Skeletal muscle tissue (tissue), 3 donors: ENCODE measurements at regions not wholly inside any gene's neighbourhood (a gene's known extent, or its start where the extent isn't known, plus 50 kb on each side); places are given as distances from the start of the nearest gene placed in this dataset.

Experiments used
- H3K27ac ChIP-seq: one replicate; pipeline ENCODE4 v1.7.0; 2013; ENCODE audit warnings: mild to moderate bottlenecking, low read depth, low read length, inconsistent platforms
- H3K27me3 ChIP-seq, 3 donors: one replicate each; pipeline ENCODE4 v1.7.0; 2013; ENCODE audit warnings: low read length in 3 of 3; ENCODE audit not compliant: control insufficient read depth in 3 of 3, insufficient read depth in 3 of 3
- H3K36me3 ChIP-seq, 3 donors: one replicate each; pipeline ENCODE4 v1.7.0; 2013; ENCODE audit warnings: low read length in 3 of 3; ENCODE audit not compliant: control insufficient read depth in 3 of 3, insufficient read depth in 3 of 3
- H3K4me1 ChIP-seq, 3 donors: one replicate each; pipeline ENCODE4 v1.7.0; 2013; ENCODE audit warnings: low read length in 3 of 3, mild to moderate bottlenecking in 3 of 3; ENCODE audit not compliant: control insufficient read depth in 3 of 3, insufficient read depth in 3 of 3
- H3K4me3 ChIP-seq, 3 donors: one replicate each; pipeline ENCODE4 v1.7.0; 2013; ENCODE audit warnings: low read length in 3 of 3
- H3K9ac ChIP-seq, 3 donors: one replicate each; pipeline ENCODE4 v1.7.0; 2013; ENCODE audit warnings: low read length in 3 of 3, mild to moderate bottlenecking in 3 of 3, moderate library complexity in 2 of 3, low read depth in 1 of 3
- H3K9me3 ChIP-seq, 3 donors: one replicate each; pipeline ENCODE4 v1.7.0; 2013; ENCODE audit warnings: low read length in 3 of 3; ENCODE audit not compliant: control insufficient read depth in 3 of 3
- donor health status: Osteomylitis.

DNA sequence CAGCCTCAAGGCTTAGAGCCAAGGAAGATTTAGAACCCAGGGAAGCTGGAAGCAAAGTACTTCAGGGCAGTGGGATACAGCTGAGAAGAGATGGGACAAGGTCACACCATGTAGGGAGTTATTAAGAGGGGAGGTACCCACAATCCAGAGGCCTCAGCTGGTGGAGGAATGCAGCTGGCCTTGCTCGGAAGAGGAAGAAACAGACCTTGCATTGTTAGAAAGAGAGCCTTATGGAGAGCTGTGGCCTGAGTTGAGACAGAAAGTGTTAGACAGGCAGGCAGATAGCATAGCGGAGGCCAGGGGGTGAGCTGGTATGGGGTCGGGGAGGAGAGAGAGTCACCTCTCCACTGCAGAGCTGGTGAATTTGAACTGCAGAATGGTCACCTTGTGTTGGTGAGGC lies 173.1 kb downstream of the JCAD start:
- Histone ChIP-seq H3K27ac (no peak overlapping the region), H3K36me3 (no peaks in the 10 kb centered on the region), H3K4me3 (no peak overlapping the region), H3K9ac (no peak overlapping the region), H3K9me3 (no peaks in the 10 kb centered on the region), H3K4me1 (peaks cover 0 to 2% (median 0%) of the 10 kb centered on the region in 3 donors), H3K27me3 (no peaks in the 10 kb centered on the region)

DNA sequence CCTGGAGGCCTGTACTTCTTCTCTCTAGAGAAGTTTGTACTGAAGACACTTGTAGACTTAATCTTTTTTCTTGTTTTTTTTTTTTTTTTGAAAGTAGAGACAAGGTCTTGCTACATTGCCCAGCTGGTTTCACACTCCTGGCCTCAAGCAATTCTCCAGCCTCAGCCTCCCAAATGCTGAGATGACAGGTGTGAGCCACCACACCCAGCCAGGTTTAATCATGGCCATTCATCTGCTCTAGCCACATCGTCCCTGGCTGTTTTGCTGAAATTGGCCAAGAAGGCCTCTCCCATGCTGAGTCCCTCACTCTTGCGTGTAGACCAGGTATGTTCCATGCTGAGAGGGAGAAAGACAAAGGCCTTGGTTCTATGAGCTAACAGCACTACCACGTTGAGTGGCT lies 176.2 kb downstream of the JCAD start:
- Histone ChIP-seq H3K36me3 (no peaks in the 10 kb centered on the region), H3K4me3 (no peak overlapping the region), H3K9ac (no peak overlapping the region), H3K9me3 (no peaks in the 10 kb centered on the region), H3K27ac (no peak overlapping the region), H3K4me1 (peaks cover 0 to 3% (median 2%) of the 10 kb centered on the region in 3 donors), H3K27me3 (no peaks in the 10 kb centered on the region)

- H3K9me3 ChIP-seq, result no peaks in the 10 kb centered on the region
- no peak overlapping the region for H3K9ac ChIP-seq
- no peak overlapping the region for H3K27ac ChIP-seq
- H3K4me3 ChIP-seq, result no peak overlapping the region
- no peaks in the 10 kb centered on the region for H3K36me3 ChIP-seq
- no peaks in the 10 kb centered on the region for H3K27me3 ChIP-seq
- peaks cover 0 to 4% (median 2%) of the 10 kb centered on the region in 3 donors for H3K4me1 ChIP-seq
These were observed 176.6 kb downstream of the JCAD start for GRCh38 chr10:29882766-29883165.

DNA sequence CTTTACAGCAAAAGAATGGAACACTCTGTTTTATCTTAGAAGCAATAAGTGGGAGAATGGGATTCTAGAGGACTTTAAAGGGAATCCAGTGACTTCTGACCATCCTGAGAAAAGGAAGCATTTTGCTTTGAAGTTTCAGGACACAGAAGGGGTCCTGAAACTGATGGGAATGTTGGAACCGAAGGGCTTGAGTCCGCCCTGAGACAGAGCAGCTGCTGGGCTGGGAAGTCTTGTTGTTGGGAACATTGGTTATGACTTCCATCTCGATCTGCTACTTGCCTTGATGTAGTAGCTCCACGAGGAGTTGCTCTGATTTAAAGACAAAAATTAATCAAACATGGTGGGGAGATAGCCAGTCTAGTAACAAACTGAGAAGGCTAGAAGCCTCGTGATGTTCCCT lies 177.6 kb downstream of the JCAD start:
- H3K27me3 ChIP-seq, result no peaks in the 10 kb centered on the region
- H3K9ac ChIP-seq, result no peak overlapping the region
- H3K36me3 ChIP-seq, result no peaks in the 10 kb centered on the region

DNA sequence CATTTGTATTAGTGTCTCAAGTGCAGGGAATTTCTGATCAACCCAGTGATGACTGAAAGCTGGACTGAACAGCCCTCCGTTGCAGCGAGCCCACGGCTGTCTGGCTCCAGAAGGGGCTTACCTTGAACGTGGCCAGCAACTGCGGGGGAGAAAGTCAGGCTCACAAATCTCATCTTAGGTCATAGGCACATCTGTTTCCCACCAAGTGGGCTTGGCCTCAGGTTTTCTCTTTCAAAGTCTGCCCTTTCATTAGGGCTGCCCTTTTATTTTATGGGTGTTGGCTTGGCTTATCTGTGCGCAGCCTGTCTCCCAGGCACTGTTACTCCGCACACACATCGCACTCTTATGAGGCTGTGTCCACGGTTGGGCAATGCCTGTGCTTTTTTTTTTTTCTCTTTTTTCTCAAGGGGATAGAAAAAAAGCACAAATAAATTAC lies 178.0 kb downstream of the JCAD start:
- H3K36me3 ChIP-seq, result no peaks in the 10 kb centered on the region
- no peaks in the 10 kb centered on the region for H3K9me3 ChIP-seq
- H3K27me3 ChIP-seq, result no peaks in the 10 kb centered on the region
- H3K4me3 ChIP-seq, result no peak overlapping the region
- no peak overlapping the region for H3K27ac ChIP-seq
- peaks cover 0 to 4% (median 2%) of the 10 kb centered on the region in 3 donors for H3K4me1 ChIP-seq
- H3K9ac ChIP-seq, result no peak overlapping the region

More for the DNA sequence above, 177.6 kb downstream of the JCAD start:
- Histone ChIP-seq H3K4me1 (peaks cover 0 to 4% (median 2%) of the 10 kb centered on the region in 3 donors), H3K4me3 (no peak overlapping the region), H3K9me3 (no peaks in the 10 kb centered on the region), H3K27ac (no peak overlapping the region)

GRCh38 chr10:29880856-29881255 lies 178.5 kb downstream of the JCAD start:
- peaks cover 0 to 4% (median 2%) of the 10 kb centered on the region in 3 donors for H3K4me1 ChIP-seq
- no peak overlapping the region for H3K9ac ChIP-seq
- H3K27me3 ChIP-seq, result no peaks in the 10 kb centered on the region
- no peaks in the 10 kb centered on the region for H3K36me3 ChIP-seq
- H3K4me3 ChIP-seq, result no peak overlapping the region
- no peak overlapping the region for H3K27ac ChIP-seq
- no peaks in the 10 kb centered on the region for H3K9me3 ChIP-seq

DNA sequence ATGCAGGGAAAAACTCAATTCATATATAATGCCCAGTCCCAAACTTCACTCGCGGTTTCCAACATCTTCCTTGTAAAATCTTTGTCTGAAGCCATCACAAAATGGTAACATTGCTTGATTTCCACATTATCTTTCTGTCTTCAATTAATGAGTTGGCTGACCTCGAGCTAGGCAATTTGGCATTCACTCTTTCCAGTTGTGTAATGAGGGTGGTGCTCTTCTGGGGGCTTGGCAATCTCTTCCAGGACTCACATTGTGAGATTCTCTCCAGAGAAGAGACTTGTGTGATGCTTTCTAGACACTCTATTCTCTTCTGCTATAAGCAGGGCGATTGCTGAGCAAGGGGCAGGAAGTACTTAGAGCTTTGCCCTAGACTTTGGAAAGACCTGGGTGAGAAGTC lies 179.5 kb downstream of the JCAD start:
- Histone ChIP-seq H3K4me1 (peaks cover 0 to 4% (median 2%) of the 10 kb centered on the region in 3 donors), H3K36me3 (no peaks in the 10 kb centered on the region), H3K27me3 (no peaks in the 10 kb centered on the region), H3K4me3 (no peak overlapping the region), H3K9ac (no peak overlapping the region), H3K27ac (no peak overlapping the region), H3K9me3 (no peaks in the 10 kb centered on the region)

DNA sequence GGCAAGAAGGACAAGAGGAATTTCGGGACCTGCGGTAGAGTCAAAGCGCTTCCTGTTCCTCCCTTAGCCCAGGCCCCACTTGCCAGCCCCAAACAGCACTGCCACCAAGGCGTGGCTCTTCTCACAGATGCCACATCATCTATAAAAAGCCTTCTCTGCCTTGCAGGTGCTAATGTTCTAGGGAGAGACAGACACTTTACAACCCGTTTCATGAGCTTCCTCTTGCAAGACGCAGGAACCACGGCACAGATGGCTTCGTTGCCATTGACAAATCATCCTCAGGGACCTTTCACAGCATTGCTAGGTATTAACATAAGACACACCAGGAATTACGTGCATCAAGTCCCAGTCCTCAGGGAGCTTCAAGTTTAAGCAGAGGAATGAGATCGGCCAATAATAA lies 180.9 kb downstream of the JCAD start:
- Histone ChIP-seq H3K27ac (no peak overlapping the region), H3K9me3 (no peaks in the 10 kb centered on the region), H3K4me1 (peaks cover 0 to 4% (median 0%) of the 10 kb centered on the region in 3 donors), H3K9ac (no peak overlapping the region), H3K27me3 (no peaks in the 10 kb centered on the region), H3K4me3 (no peak overlapping the region), H3K36me3 (no peaks in the 10 kb centered on the region)

- Histone ChIP-seq H3K9me3 (no peaks in the 10 kb centered on the region), H3K9ac (no peak overlapping the region), H3K36me3 (no peaks in the 10 kb centered on the region), H3K4me3 (no peak overlapping the region), H3K4me1 (peaks cover 0 to 4% (median 0%) of the 10 kb centered on the region in 3 donors), H3K27ac (no peak overlapping the region), H3K27me3 (no peaks in the 10 kb centered on the region)
These were observed 181.4 kb downstream of the JCAD start for GRCh38 chr10:29877793-29878491.

GRCh38 chr10:29876008-29876555 lies 183.3 kb downstream of the JCAD start:
- H3K36me3 ChIP-seq, result no peaks in the 10 kb centered on the region
- no peaks in the 10 kb centered on the region for H3K9me3 ChIP-seq
- peaks cover 0 to 4% (median 0%) of the 10 kb centered on the region in 3 donors for H3K4me1 ChIP-seq
- H3K27me3 ChIP-seq, result no peaks in the 10 kb centered on the region
- no peak overlapping the region for H3K9ac ChIP-seq
- no peak overlapping the region for H3K27ac ChIP-seq
- H3K4me3 ChIP-seq, result no peak overlapping the region
